Activated naive CD4-positive, alpha-beta T cell treated with anti-CD3 and anti-CD28 coated beads, Interleukin-2, amount 50 U/mL, for 16 hours (primary cell): ENCODE measurements at regions not wholly inside any gene's neighbourhood (a gene's known extent, or its start where the extent isn't known, plus 50 kb on each side); places are given as distances from the start of the nearest gene placed in this dataset.

ENCODE experiments used
- DNase-seq: peaks from one replicate; pipeline ENCODE4 v3.0.0-alpha.2; 2020

- no peak for DNase-seq
Observed at GRCh38 chr12:124627956-124628355, 60.5 kb upstream of the NCOR2 start.

GRCh38 chr12:124626971-124627411 lies 59.6 kb upstream of the NCOR2 start:
- no peak for DNase-seq

GRCh38 chr12:124625867-124626675 lies 58.7 kb upstream of the NCOR2 start:
- DNase-seq, result no peak

GRCh38 chr12:124624823-124625222 lies 57.4 kb upstream of the NCOR2 start:
- DNase-seq, result no peak

- DNase-seq, result no peak
Observed at GRCh38 chr12:124623344-124624035, 56.1 kb upstream of the NCOR2 start.

GRCh38 chr12:124622764-124623163 lies 55.4 kb upstream of the NCOR2 start:
- no peak for DNase-seq

- DNase-seq, result no peak
Observed at GRCh38 chr12:124622331-124622730, 54.9 kb upstream of the NCOR2 start.

GRCh38 chr12:124621296-124621660 lies 53.9 kb upstream of the NCOR2 start:
- DNase-seq, result no peak

GRCh38 chr12:124620606-124621295 lies 53.3 kb upstream of the NCOR2 start:
- no peak for DNase-seq

- DNase-seq, result no peak
Observed at GRCh38 chr12:124618291-124618902, 51.0 kb upstream of the NCOR2 start.

GRCh38 chr12:124617615-124618014 lies 50.2 kb upstream of the NCOR2 start:
- DNase-seq, result no peak
